T-helper 1 cell treated with Interleukin-12 subunit alpha and Interleukin-12 subunit beta and Interleukin-4 antibody, amounts not matched to agents 30 ng/mL and 1 ng/mL, for 36 hours (primary cell): ENCODE measurements at regions not wholly inside any gene's neighbourhood (a gene's known extent, or its start where the extent isn't known, plus 50 kb on each side); places are given as distances from the start of the nearest gene placed in this dataset.

Experiments
- intact Hi-C: fragments of 100-400 bp; cut with micrococcal nuclease; formaldehyde crosslinking; loops from one replicate; pipeline ENCODE4 v1.15.1; 2024

GRCh38 chr11:130612291-130612851, 163.9 kb downstream of the ADAMTS15 start:
- intact Hi-C loops, result no loop called here

DNA sequence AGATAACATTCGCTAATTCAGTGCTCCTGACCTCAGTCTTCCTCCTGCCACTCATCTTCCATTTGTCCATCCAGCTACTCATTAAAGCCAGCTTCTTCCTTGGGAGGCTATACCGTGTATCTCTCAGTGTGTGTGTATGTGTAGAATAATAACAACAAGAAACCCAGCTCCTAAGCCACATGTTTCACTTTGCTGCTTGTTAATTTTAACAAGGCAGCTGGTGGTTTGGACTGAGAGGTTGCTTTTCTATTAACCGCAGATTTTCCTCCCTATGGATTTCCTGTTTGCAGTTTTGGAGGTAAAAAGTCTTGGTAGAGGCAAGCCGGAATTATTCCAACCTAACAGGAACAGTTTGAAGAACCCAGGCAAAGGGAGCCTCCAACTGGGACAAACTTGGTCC, 165.0 kb downstream of the ADAMTS15 start:
- intact Hi-C loops, result no loop called here

DNA sequence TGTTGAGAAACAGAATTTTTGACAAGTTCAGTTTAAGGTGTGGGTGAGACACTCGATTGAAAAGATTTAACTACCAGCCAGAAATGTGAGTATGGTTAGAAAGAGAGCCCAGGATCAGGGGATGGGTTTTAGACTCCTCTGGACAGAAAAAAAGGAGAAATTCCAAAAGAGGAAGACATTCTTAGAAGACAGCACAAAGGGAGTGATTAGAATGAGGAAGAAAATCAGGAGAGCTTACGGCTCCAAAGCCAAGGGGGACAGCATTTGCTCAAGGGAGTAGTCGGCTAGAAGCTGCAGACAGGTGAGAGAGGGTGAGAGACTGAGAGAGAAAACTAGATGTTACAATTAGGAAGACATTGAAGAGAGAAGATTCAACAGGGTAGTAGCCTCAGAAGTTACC, 166.1 kb downstream of the ADAMTS15 start:
- intact Hi-C loops, result no loop called here

- intact Hi-C loops, result no loop called here
Measured at GRCh38 chr11:130615561-130615960, 167.1 kb downstream of the ADAMTS15 start.

- intact Hi-C loops, result no loop called here
Measured at GRCh38 chr11:130616573-130616972, 168.1 kb downstream of the ADAMTS15 start.

- intact Hi-C loops, result no loop called here
Measured at GRCh38 chr11:130617001-130617400, 168.6 kb downstream of the ADAMTS15 start.

DNA sequence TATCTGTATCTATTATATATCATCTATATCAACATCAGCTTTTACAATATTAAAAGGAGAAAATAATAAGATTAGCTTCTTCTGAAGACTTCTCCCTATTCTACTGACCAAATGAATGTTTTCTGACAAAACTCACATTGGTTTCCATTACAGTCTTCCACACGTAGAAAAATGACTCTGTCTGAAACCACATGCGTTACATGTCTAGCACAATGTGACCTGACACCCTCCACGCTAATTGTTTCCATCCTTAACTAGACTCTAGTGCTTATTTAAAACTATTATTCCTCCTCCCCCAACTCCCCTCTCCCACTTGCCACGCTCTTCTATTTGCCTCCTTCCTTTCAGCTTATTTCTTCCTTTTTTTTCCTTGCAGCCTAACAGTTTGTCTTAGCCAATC, 172.1 kb downstream of the ADAMTS15 start:
- intact Hi-C loops, result no loop called here

DNA sequence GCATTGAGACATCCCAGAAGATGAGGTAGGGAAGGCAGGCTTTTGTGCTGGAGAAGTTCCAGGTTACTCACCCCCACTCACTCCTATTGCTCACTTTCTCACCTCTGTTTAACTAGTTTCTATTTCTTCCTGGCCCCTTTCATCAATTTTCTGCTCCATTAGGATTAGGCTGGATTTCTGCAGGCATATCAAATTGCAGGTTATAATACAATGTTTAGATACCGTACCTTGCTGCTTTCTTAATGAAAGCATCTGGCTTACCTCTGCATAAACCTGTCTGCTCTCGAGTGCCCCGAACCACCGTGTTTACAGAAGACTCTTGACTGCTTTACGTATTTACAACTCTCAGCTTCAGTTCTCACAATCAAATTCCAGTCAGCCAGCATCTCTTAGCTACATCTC, 173.7 kb downstream of the ADAMTS15 start:
- intact Hi-C loops, result no loop called here

GRCh38 chr11:130623670-130624668, 175.5 kb downstream of the ADAMTS15 start:
- intact Hi-C loops, result no loop called here

- intact Hi-C loops, result no loop called here
Measured at GRCh38 chr11:130624971-130625544, 176.6 kb downstream of the ADAMTS15 start.

DNA sequence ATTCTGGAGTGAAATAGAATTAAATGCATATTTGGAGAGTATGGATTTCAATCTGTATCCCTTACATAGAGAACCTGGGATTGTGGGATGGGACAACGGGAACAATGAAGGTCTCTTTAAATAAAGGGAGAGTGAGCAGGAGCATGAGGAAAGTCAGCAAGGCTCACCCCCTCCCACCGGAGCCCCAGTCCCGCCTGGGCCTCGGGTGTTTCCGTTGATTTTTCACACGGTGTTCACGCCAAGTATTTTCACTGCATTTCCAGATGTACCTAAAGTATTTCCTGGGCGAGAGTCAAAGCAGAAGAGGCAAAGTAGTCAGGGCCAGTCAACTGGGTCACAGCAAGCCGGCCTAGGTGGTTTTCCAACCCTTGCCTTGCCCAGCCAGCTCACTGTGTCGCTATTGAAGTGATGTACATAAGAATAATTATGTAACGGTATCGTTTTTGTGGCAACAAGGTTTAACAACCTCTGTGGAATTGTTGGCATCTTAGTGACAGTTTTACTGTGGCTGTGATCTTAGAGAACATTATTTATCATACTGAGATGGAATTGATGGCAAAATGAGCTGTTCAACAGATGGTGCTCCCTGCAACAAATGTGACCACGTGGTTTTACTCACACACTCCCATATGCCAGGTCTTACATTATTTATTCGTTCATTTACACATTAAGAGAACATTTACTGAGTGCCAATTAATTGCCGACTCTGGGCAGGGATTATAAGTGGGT, 177.3 kb downstream of the ADAMTS15 start:
- intact Hi-C loops, result no loop called here

GRCh38 chr11:130629039-130629438, 180.6 kb downstream of the ADAMTS15 start:
- intact Hi-C loops, result no loop called here

GRCh38 chr11:130631119-130631518, 182.7 kb downstream of the ADAMTS15 start:
- intact Hi-C loops, result loop anchor here (10.0 kb wide), 2 partner anchors 316 to 1936 kb away; partner anchors contain the start of genes FLI1 and ZBTB44

DNA sequence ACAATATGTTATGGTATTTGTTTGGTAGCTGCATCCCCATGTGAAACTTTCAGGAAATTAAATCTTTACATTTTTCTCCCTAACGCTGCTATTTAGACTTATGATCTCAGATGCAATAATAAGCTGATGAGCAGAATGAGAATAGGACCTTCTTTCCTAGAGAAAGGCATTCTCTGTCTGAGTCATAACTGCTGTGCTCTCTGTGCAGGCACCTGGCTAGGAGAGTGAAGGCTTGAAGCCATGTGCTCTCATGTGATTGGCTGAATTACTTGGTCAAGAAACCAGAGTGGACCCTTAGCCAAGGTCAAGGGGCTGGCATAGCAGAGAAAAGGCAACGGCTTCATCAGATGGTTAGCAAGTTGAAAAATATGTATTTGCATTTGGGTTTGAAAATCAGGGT, 185.0 kb downstream of the ADAMTS15 start:
- intact Hi-C loops, result loop anchor here (10.0 kb wide), 2 partner anchors 319 to 1939 kb away; partner anchors contain the start of genes FLI1 and ZBTB44

DNA sequence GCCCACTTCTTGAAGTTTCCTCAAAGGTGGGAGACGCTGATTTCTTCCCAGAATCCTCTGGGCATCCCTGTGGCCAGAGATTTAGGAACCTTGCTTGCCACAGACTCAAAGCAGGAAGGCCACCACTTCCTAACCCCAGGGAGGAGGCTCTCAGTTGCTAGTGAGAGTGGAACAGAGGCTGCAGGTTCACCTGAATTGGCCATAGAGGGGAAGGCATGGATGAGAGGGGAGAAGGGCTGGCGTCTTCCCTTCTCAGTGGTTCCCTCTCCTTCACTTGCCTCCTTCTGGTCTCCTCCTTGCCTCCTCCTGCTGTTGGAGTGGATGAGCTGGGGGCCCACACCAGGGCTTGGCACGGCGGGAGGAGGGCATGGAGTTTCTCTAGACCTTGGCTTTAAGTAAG, 185.7 kb downstream of the ADAMTS15 start:
- intact Hi-C loops, result loop anchor here (2.0 to 10.0 kb wide), 3 partner anchors 199 to 1939 kb away; partner anchors contain the start of genes FLI1 and ZBTB44

DNA sequence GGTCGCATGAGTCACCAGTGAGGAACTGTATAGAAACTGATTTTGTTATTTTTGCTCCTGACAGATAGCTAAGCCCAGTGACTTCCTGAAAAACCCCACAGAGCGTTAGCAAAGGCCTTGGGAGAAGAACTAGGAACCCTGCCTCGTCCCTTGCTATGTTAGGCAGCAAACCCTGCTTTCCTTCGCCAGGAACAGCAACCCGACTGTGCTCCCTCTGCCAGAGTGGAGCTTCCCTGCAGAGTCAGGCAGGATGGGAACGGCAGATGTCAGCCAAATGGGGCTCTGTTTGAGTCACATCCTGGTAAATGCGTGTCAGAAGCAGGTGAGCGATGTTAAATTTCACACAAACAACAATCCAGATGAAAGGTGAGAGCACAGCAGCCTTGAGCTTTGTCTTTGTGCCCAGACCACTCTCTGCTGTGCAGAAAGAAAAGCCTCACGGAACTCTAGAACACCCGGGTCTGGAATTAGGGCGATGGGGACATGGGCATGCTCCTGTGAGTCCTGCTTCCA, 186.6 kb downstream of the ADAMTS15 start:
- intact Hi-C loops, result loop anchor here (2.0 to 10.0 kb wide), 4 partner anchors 132 to 1940 kb away; partner anchors contain the start of genes FLI1 and ZBTB44

GRCh38 chr11:130635937-130636630, 187.6 kb downstream of the ADAMTS15 start:
- intact Hi-C loops, result loop anchor here (2.0 to 10.0 kb wide), 4 partner anchors 131 to 1941 kb away; partner anchors contain the start of genes FLI1 and ZBTB44

GRCh38 chr11:130636722-130637464, 188.4 kb downstream of the ADAMTS15 start:
- intact Hi-C loops, result loop anchor here (5.0 to 10.0 kb wide), 3 partner anchors 130 to 1942 kb away; partner anchors contain the start of genes FLI1 and ZBTB44

- intact Hi-C loops, result loop anchor here (5.0 to 10.0 kb wide), 3 partner anchors 130 to 1943 kb away; partner anchors contain the start of genes FLI1 and ZBTB44
Measured at GRCh38 chr11:130637566-130637965, 189.1 kb downstream of the ADAMTS15 start.
